HG03280 (cell line): ENCODE measurements at regions not wholly inside any gene's neighbourhood (a gene's known extent, or its start where the extent isn't known, plus 50 kb on each side); places are given as distances from the start of the nearest gene placed in this dataset.
"Not testable (repeated sequence)": the region's sequence is repeated elsewhere in the genome, so short reads cannot be mapped to it uniquely, and the experiment has no call there.

ENCODE experiments used
- ATAC-seq: cut with Tn5 transposase; IDR thresholded peaks from one replicate; pipeline ENCODE4 v1.9.1; 2021; ENCODE audit warnings: mild to moderate bottlenecking, moderate library complexity; ENCODE audit not compliant: unreplicated experiment

DNA sequence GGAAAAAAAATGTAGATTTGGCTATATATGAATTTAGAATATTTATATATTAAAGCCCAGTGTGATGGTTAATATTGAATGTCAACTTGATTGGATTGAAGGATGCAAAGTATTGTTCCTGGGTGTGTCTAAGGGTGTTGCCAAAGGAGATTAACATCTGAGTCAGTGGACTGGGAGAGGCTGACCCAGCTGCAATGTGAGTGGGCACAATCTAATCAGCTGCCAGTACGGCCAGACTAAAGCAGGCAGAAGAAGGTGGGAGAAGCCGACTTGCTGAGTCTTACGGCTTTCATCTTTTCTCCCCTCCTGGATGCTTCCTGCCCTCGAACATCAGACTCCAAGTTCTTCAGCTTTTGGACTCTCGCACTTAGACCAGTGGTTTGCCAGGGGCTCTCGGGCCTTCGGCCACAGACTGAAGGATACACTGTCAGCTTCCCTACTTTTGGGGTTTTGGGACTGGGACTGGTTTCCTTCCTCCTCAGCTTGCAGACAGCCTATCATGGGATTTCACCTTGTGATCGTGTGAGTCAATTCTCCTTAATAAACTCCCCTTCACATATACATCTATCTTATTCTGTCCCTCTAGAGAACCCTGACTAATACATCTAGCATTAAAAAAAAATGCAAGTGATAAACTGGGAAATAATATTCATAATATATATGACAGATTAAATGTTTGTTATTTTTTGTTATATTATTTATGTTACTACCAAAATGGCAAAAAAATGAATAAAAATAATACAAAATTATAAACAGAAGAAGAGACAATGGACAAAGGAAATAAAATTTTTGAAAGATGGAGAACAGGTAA, 122.4 kb downstream of the DLEU7 start:
- no peak for ATAC-seq

DNA sequence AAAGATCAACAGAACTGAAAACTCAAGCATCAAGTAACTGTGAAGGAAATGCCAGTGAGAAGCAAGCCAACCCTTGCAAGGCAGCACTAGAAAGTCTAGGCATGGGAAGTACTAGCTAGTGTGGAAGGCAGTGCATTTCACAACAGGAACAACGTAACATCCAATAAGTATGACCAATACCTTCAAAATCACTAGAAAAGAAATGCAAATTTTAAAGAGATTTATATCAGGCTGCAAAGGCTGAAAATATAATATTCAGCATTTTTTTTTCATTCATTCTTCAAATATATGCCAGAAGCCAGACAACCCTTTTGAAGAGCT, 121.9 kb downstream of the DLEU7 start:
- no peak for ATAC-seq

DNA sequence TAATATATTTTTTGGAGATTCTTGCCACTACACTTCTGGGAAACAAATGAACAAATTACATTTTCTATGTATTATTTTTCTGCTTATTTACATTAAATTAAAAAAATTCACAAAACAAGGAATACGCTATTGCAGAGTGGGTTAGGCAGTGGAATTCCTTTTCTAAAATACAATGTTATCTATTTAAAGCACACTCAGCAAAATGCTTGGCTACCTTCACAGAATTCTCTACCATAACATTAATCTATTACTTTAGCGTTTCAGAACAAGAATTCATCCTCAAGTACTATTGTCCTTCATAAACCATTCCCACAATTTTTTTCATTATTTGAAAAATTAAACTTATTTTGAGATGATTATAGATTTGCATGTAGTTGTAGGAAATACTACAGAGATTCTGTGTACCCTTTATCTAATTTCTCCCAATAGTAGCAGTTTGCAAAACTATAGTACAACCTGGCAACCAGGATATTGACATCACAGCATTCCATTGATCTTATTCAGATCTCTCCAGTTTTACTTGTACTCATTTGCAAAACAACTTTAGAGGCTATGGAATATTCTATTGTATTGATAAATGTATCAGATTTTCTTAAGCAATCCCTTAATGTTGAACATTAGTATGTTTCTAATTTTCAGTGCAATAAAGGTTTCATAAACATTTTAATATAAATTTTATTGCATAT, 120.9 kb downstream of the DLEU7 start:
- ATAC-seq: no peak

GRCh38 chr13:50724438-50724837, 119.1 kb downstream of the DLEU7 start:
- ATAC-seq: no peak

- no peak for ATAC-seq
Observed at GRCh38 chr13:50724913-50725312, 118.6 kb downstream of the DLEU7 start.

DNA sequence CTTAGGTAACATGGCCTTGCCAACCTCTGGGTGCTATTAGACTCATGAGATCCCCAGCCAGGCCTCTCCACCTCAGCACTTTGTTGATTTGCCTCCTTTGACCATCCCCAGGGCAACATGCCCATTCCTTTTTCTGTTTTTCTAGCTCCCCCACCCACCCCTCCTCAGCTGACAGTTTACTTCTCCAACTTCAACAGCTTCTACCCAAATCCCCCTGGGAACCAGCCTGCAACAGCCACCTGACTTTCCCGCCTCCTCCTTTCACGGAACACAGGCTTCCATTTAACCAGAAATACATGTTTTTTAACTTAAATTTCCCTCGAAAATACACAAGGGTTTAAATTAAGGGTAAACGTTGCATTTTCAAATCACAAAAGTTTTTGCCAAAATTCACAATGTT, 117.3 kb downstream of the DLEU7 start:
- ATAC-seq: no peak

- no peak for ATAC-seq
Observed at GRCh38 chr13:50729177-50729576, 114.3 kb downstream of the DLEU7 start.

DNA sequence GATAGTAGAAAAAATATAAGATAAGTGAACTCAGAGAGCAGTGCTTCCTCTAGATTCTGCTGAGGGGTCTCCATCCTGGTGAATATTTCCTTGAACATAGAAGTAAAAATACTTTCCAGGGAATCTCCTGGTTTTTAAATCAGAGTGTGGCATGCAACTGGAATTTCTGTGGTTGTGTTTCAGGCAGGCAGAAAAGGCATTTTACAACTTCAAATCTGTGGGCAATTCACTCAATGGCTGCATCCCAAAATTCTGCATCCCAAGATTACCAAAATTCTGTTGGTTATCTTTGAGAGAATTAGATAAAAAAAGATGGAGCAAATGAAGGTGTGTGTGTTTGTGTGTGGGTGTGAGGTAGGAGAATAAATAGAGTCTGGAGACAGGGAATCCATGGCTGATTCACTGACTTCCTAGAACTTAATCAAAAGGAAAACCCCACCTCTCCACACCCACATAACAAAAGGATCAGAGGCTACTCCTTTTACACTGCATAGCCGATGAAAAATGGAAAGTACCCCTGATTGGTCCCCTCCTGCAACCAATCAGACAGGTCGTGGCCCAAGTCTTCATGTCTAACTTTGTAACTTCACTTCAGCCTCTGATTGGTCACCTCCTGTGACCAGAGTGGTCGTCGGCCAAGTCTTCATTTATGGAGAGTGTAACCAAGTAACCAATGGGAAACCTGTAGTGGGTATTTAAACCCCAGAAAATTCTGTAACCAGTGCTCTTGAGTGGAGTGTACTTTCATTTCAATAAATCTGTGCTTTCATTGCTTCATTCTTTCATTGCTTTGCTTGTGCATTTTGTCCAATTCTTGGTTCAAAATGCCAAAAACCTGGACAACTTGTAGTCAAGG, 112.8 kb downstream of the DLEU7 start:
- no peak for ATAC-seq

- ATAC-seq: no peak
Observed at GRCh38 chr13:50731400-50731799, 112.1 kb downstream of the DLEU7 start.

GRCh38 chr13:50732712-50733111, 110.8 kb downstream of the DLEU7 start:
- no peak for ATAC-seq

GRCh38 chr13:50733392-50733791, 110.1 kb downstream of the DLEU7 start:
- no peak for ATAC-seq

DNA sequence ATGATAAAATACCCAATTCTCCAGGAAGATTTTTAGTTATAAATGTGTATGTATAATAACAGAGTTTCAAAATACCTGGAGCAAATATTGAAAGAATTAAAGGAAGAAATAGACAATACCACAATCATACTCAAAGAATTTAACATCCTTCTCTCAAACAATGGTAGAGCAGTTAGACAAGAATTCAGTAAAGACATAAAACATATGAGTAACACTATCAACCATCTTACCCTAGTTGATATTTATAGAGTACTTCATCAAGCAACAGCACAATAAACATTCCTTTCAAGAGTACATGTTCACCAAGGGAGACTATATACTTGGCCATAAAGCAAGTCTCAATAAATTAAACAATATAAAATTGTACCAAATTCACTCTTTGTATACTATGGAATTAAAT, 108.4 kb downstream of the DLEU7 start:
- ATAC-seq: no peak

DNA sequence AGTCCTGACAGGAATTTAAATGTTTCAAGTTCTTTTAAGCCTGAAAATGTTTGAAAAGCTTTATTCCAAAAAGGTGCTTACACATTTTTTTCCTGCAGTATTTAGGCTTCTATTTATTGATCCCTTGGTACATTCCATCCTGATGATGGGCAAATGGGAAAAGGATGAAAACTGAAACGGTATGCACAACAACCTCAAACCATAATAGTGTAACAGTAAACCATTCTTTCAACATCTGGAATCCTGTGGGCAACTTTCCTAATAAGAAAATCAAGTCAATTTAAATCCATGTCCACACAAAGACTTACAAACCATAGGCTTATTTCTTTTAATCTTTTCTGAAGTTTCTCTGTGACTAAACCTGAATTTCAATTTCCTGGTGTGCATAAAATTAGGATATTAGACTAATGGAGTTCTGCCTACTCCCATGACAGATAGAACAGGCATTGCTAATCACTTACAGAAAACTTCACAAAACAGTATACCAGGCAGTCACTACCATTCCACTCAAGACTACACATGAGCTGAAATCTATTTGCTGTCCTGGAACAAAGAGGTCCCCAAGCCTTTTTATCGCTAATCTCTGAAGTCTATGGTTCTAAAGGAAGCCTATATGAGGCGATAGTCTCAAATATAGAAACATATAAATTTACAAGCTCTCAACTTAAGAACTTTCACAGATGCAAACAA, 103.3 kb downstream of the DLEU7 start:
- ATAC-seq: no peak

GRCh38 chr13:50742353-50742752, 101.1 kb downstream of the DLEU7 start:
- ATAC-seq: no peak

GRCh38 chr13:50742968-50743367, 100.5 kb downstream of the DLEU7 start:
- no peak for ATAC-seq

DNA sequence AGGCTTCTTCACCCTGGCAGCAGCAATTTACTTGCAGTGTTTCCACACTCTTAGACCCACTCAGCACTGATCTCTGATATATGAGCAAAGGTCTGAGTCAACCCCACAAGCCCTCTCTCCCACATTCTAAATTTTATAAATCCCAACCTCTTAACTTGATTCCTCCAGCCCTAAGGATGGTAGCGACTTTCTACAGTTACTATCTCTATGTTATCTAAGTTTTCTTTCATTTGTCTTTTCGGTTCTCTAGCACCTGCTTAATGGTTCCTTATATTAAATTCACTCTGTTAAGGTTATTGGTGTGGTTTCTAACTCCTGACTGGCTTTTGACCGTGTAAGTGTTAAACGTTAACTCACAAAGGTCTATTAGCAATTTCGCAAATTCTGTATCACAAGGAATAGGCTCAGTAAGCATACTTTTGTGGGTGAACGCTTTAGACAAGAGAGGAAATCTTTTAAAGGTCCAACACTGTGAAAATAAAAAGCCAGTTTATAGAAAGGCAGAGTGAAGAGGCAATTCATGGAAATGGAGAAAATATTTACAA, 99.3 kb downstream of the DLEU7 start:
- no peak for ATAC-seq

DNA sequence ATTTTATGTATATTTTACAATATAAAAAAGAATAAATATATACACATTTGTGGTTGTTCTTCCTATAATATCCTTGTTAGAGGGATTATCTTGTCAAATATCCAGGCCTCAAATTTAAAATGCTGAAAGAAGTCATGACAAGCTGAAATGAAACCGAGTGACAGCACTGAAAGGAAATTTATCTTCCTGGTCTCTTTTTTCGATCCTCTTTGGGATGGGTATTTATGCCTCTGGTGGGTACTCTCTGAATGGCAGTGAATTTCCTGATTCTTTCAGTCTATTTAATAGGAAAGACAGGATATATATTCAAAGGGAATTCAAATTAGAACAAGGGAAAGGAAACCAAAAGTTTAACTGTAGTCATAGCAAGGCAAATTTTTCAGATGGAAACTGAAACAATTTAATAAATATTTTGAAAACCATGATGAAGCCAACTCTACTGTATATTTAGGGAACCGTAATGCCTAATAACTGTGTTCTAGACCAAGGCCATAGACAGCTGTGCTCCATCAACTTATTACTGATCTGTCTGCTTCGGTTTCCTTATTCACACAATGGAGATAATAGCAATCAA, 97.9 kb downstream of the DLEU7 start:
- no peak for ATAC-seq

GRCh38 chr13:50747737-50748350, 95.6 kb downstream of the DLEU7 start:
- no peak for ATAC-seq

DNA sequence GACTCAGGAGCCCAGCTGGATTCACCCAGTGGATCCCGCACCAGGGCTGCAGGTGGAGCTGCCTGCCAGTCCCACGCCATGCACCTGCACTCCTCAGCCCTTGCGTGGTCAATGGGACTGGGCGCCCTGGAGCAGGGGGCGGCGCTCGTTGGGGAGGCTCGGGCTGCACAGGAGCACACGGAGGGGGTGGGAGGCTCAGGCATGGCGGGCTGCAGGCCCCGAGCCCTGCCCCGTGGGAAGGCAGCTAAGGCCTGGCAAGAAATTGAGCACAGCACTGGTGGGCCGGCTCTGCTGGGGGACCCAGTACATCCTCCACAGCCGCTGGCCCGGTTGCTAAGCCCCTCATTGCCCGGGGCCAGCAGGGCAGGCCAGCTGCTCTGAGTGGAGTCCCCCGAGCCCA, 90.3 kb downstream of the DLEU7 start:
- not testable (repeated sequence) for ATAC-seq
